ENCODE measurements at regions not wholly inside any gene's neighbourhood (a gene's known extent, or its start where the extent isn't known, plus 50 kb on each side); places are given as distances from the start of the nearest gene placed in this dataset.

DNA sequence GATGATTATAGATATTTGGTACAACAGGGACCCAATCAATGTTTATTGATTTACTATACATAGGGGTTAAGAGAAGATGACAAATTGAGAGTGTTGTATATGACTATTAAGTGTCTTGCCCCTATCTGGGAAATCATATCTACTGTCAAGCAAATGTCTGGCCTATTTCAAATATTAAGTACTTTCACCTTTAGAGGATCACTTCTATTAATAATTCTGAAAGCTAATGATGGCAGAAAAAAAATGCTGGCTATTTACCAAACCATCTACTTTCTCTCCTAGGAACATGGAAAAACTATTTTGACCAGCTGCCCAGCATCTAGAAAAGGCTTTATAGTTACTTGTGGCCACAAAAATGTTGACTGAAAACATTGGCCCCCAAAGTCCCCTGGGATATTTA, 632.3 kb upstream of the ZNF385D start:
- DNase-seq (no peak), ATAC-seq (no peak)
- TF ChIP-seq, protein P1, sequence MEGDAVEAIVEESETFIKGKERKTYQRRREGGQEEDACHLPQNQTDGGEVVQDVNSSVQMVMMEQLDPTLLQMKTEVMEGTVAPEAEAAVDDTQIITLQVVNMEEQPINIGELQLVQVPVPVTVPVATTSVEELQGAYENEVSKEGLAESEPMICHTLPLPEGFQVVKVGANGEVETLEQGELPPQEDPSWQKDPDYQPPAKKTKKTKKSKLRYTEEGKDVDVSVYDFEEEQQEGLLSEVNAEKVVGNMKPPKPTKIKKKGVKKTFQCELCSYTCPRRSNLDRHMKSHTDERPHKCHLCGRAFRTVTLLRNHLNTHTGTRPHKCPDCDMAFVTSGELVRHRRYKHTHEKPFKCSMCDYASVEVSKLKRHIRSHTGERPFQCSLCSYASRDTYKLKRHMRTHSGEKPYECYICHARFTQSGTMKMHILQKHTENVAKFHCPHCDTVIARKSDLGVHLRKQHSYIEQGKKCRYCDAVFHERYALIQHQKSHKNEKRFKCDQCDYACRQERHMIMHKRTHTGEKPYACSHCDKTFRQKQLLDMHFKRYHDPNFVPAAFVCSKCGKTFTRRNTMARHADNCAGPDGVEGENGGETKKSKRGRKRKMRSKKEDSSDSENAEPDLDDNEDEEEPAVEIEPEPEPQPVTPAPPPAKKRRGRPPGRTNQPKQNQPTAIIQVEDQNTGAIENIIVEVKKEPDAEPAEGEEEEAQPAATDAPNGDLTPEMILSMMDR (IDR thresholded peaks at IDR 0.05): no peak
- TF ChIP-seq POLR2A (IDR thresholded peaks at IDR 0.05): no peak
- no peaks in the 10 kb centered on the region for H3K27me3 ChIP-seq
- intact Hi-C loops (cut with DNase I): no loop called here
- no peaks in the 10 kb centered on the region for H3K4me1 ChIP-seq
- no peaks in the 10 kb centered on the region for H3K9me3 ChIP-seq
- no peaks in the 10 kb centered on the region for H3K36me3 ChIP-seq (replicated peaks in 1 of 2; ENCODE audit: insufficient read depth in 1 of 2, low read depth in 2 of 2)
- no peak overlapping the region for H3K27ac ChIP-seq
- no peak overlapping the region for H3K4me3 ChIP-seq

DNA sequence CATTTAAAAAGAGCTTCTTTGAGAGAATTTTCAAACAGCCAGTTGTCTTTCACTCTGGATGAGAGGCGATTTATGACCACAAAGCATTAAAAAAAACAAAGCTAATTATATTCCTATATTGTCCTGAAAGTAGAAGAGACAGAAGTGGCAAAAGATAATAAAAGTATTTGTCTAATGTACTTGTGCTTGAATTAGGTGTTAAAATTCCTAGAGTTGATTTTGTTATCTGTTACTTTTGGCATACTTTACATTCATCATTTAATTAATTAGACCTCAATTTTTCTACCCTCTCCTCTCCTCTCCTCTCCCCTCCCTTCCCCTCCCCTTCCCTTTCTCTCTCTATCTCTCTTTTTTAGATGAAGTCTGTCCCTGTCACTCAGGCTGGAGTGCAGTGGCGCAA, 635.1 kb upstream of the ZNF385D start:
- H3K27ac ChIP-seq: no peak overlapping the region
- H3K9me3 ChIP-seq: no peaks in the 10 kb centered on the region
- H3K36me3 ChIP-seq (replicated peaks in 1 of 2; ENCODE audit: insufficient read depth in 1 of 2, low read depth in 2 of 2): no peaks in the 10 kb centered on the region
- H3K27me3 ChIP-seq: no peaks in the 10 kb centered on the region
- no peak for DNase-seq
- intact Hi-C loops (cut with DNase I): no loop called here
- H3K4me3 ChIP-seq: no peak overlapping the region
- no peak for ATAC-seq
- WGBS, 2 donors: 64 to 70% methylated on average over 2 of the region's 2 CpGs
- H3K4me1 ChIP-seq: no peaks in the 10 kb centered on the region
- TF ChIP-seq, protein P1 (IDR thresholded peaks at IDR 0.05): no peak
- no peak for TF ChIP-seq POLR2A (IDR thresholded peaks at IDR 0.05)

DNA sequence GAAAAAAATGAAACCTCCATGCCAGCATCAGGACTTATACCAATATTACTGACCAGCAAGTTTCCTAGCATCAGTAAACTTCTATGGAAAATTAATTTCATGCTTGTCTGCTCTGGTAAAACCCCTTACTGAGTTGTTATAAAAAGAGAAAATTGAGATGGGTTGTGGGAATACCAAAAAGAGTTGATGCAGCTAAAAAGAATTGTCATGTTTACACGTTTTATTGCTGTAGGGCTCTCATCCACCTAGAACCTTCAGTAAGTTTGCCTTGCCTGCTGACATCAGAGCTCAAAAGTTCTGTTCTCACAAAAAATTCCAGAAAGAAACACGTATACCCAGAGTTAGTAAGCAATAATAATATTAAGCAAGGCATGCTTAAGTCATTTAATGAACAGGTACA, 641.3 kb upstream of the ZNF385D start:
- Histone ChIP-seq H3K27me3 (no peaks in the 10 kb centered on the region), H3K36me3 (replicated peaks in 1 of 2; ENCODE audit: insufficient read depth in 1 of 2, low read depth in 2 of 2) (no peaks in the 10 kb centered on the region), H3K27ac (no peak overlapping the region), H3K4me3 (no peak overlapping the region), H3K9me3 (no peaks in the 10 kb centered on the region), H3K4me1 (no peaks in the 10 kb centered on the region)
- TF ChIP-seq POLR2A (IDR thresholded peaks at IDR 0.05): no peak
- TF ChIP-seq, protein P1 (IDR thresholded peaks at IDR 0.05): no peak
- intact Hi-C loops (cut with DNase I): no loop called here
- no peak for ATAC-seq
- DNase-seq: no peak
- 10 to 13% methylated on average over 2 of the region's 2 CpGs for WGBS, 2 donors

DNA sequence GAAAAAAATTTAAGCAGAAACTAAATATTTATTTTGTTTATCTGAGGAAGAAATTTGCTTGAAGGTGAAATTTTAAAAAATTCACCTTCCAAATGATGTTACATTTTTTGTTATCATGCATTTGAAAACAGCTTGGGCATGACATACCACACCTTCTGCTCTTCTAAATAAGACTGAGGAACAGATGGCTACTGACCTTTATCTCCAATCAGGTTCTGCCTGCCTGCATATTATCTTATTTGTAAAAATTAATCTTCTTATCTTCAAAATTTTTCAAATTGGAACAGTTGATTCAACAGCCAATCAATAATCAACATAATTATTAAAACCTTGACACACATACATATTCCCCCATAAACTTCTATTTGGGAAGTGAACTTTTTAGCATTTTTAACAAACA, 641.8 kb upstream of the ZNF385D start:
- no peak overlapping the region for H3K27ac ChIP-seq
- H3K9me3 ChIP-seq: no peaks in the 10 kb centered on the region
- no peaks in the 10 kb centered on the region for H3K36me3 ChIP-seq (replicated peaks in 1 of 2; ENCODE audit: insufficient read depth in 1 of 2, low read depth in 2 of 2)
- H3K27me3 ChIP-seq: no peaks in the 10 kb centered on the region
- no peak for ATAC-seq
- H3K4me1 ChIP-seq: no peaks in the 10 kb centered on the region
- intact Hi-C loops (cut with DNase I): no loop called here
- DNase-seq: no peak
- TF ChIP-seq POLR2A (IDR thresholded peaks at IDR 0.05): no peak
- no peak overlapping the region for H3K4me3 ChIP-seq

DNA sequence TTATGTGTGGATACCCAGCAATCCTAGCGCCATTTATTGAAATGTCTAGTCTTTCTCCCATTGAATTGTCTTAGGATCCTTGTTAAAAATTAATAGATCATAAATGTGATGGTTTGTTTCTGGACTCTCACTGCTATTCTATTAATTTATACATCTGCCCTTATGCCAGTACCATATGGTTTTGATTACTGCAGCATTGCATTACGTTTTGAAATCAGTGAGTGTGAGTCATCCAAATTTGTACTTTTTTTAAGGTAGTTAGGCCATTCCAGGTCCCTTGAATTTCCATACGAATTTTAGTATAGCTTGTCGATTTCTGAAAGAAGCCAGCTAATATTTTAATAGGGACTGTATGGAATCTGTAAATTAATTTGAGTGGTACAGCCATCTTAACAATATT, 648.6 kb upstream of the ZNF385D start:
- H3K4me1 ChIP-seq: no peaks in the 10 kb centered on the region
- WGBS, 2 donors: 63 to 65% methylated on average over 4 of the region's 4 CpGs
- TF ChIP-seq, protein P1 (IDR thresholded peaks at IDR 0.05): no peak
- TF ChIP-seq POLR2A (IDR thresholded peaks at IDR 0.05): no peak
- DNase-seq (no peak), ATAC-seq (no peak)
- no peaks in the 10 kb centered on the region for H3K27me3 ChIP-seq
- no peaks in the 10 kb centered on the region for H3K9me3 ChIP-seq
- no peak overlapping the region for H3K4me3 ChIP-seq
- H3K36me3 ChIP-seq (replicated peaks in 1 of 2; ENCODE audit: insufficient read depth in 1 of 2, low read depth in 2 of 2): no peaks in the 10 kb centered on the region
- H3K27ac ChIP-seq: no peak overlapping the region
- intact Hi-C loops (cut with DNase I): no loop called here
